Smooth muscle cell of the brain vasculature (primary cell): ENCODE measurements at regions not wholly inside any gene's neighbourhood (a gene's known extent, or its start where the extent isn't known, plus 50 kb on each side); places are given as distances from the start of the nearest gene placed in this dataset.

ENCODE experiments used
- DNase-seq: peaks from one replicate; pipeline ENCODE4 v3.0.0-alpha.2; 2012; ENCODE audit warnings: low read depth, low spot score

GRCh38 chr10:131424836-131425491 lies 113.4 kb upstream of the TCERG1L start:
- DNase-seq = no peak

GRCh38 chr10:131425752-131426533 lies 114.4 kb upstream of the TCERG1L start:
- no peak for DNase-seq

- no peak for DNase-seq
Measured at GRCh38 chr10:131426534-131426898, 115.0 kb upstream of the TCERG1L start.

- DNase-seq = no peak
Measured at GRCh38 chr10:131427281-131427680, 115.8 kb upstream of the TCERG1L start.

- DNase-seq = no peak
Measured at GRCh38 chr10:131427901-131428300, 116.4 kb upstream of the TCERG1L start.

GRCh38 chr10:131429141-131429540 lies 117.6 kb upstream of the TCERG1L start:
- no peak for DNase-seq

GRCh38 chr10:131429942-131430341 lies 118.4 kb upstream of the TCERG1L start:
- no peak for DNase-seq

GRCh38 chr10:131430716-131431412 lies 119.3 kb upstream of the TCERG1L start:
- no peak for DNase-seq

- DNase-seq = no peak
Measured at GRCh38 chr10:131431533-131431932, 120.0 kb upstream of the TCERG1L start.

GRCh38 chr10:131431978-131432690 lies 120.6 kb upstream of the TCERG1L start:
- no peak for DNase-seq

- DNase-seq = no peak
Measured at GRCh38 chr10:131433568-131433967, 122.0 kb upstream of the TCERG1L start.

- DNase-seq = no peak
Measured at GRCh38 chr10:131435232-131435631, 123.7 kb upstream of the TCERG1L start.

- DNase-seq = no peak
Measured at GRCh38 chr10:131435760-131436457, 124.4 kb upstream of the TCERG1L start.

- DNase-seq = no peak
Measured at GRCh38 chr10:131436458-131436857, 124.9 kb upstream of the TCERG1L start.

GRCh38 chr10:131437556-131438475 lies 126.3 kb upstream of the TCERG1L start:
- no peak for DNase-seq

GRCh38 chr10:131438665-131439064 lies 127.1 kb upstream of the TCERG1L start:
- no peak for DNase-seq

- no peak for DNase-seq
Measured at GRCh38 chr10:131439705-131440104, 128.2 kb upstream of the TCERG1L start.

- DNase-seq = no peak
Measured at GRCh38 chr10:131440405-131441360, 129.2 kb upstream of the TCERG1L start.

- no peak for DNase-seq
Measured at GRCh38 chr10:131442271-131442670, 130.8 kb upstream of the TCERG1L start.
